ENCODE measurements at regions not wholly inside any gene's neighbourhood (a gene's known extent, or its start where the extent isn't known, plus 50 kb on each side); places are given as distances from the start of the nearest gene placed in this dataset.
"Not testable (repeated sequence)": the region's sequence is repeated elsewhere in the genome, so short reads cannot be mapped to it uniquely, and the experiment has no call there.

GRCh38 chr1:242811092-242811840 lies 286.8 kb upstream of the PLD5 start:
- DNase-seq (ENCODE audit: low read depth) = no peak
- TF ChIP-seq CTCF (IDR thresholded peaks at IDR 0.05; ENCODE audit: insufficient read depth, low read depth, low read length, missing control alignments) = no peak
- no peak overlapping the region for H3K4me3 ChIP-seq (ENCODE audit: low read depth, low read length)

- DNase-seq (ENCODE audit: low read depth) = no peak
- H3K4me3 ChIP-seq (ENCODE audit: low read depth, low read length) = no peak overlapping the region
- no peak for TF ChIP-seq CTCF (IDR thresholded peaks at IDR 0.05; ENCODE audit: insufficient read depth, low read depth, low read length, missing control alignments)
Measured at GRCh38 chr1:242806324-242806723, 281.8 kb upstream of the PLD5 start.

- H3K4me3 ChIP-seq (ENCODE audit: low read depth, low read length); DNase-seq (ENCODE audit: low read depth): not testable (repeated sequence)
Measured at GRCh38 chr1:242805360-242805759, 280.9 kb upstream of the PLD5 start.

GRCh38 chr1:242802973-242803372 lies 278.5 kb upstream of the PLD5 start:
- no peak for DNase-seq (ENCODE audit: low read depth)
- H3K4me3 ChIP-seq (ENCODE audit: low read depth, low read length) = no peak overlapping the region

GRCh38 chr1:242800521-242800920 lies 276.0 kb upstream of the PLD5 start:
- TF ChIP-seq CTCF (IDR thresholded peaks at IDR 0.05; ENCODE audit: insufficient read depth, low read depth, low read length, missing control alignments) = no peak
- H3K4me3 ChIP-seq (ENCODE audit: low read depth, low read length) = no peak overlapping the region
- no peak for DNase-seq (ENCODE audit: low read depth)

More at GRCh38 chr1:242802973-242803372, 278.5 kb upstream of the PLD5 start:
- no peak for TF ChIP-seq CTCF (IDR thresholded peaks at IDR 0.05; ENCODE audit: insufficient read depth, low read depth, low read length, missing control alignments)

- no peak for DNase-seq (ENCODE audit: low read depth)
- no peak for TF ChIP-seq CTCF (IDR thresholded peaks at IDR 0.05; ENCODE audit: insufficient read depth, low read depth, low read length, missing control alignments)
- no peak overlapping the region for H3K4me3 ChIP-seq (ENCODE audit: low read depth, low read length)
Measured at GRCh38 chr1:242797856-242798255, 273.4 kb upstream of the PLD5 start.

GRCh38 chr1:242788771-242789170 lies 264.3 kb upstream of the PLD5 start:
- no peak overlapping the region for H3K4me3 ChIP-seq (ENCODE audit: low read depth, low read length)
- no peak for TF ChIP-seq CTCF (IDR thresholded peaks at IDR 0.05; ENCODE audit: insufficient read depth, low read depth, low read length, missing control alignments)
- peak; percentile 24 for DNase-seq (ENCODE audit: low read depth)

All from GM12865 (cell line).